LNCAP (cell line): ENCODE measurements at regions not wholly inside any gene's neighbourhood (a gene's known extent, or its start where the extent isn't known, plus 50 kb on each side); places are given as distances from the start of the nearest gene placed in this dataset.

ENCODE experiments used
- TF ChIP-seq, protein P1 (sequence below): fragments of 450-650 bp; IDR thresholded peaks from 2 replicates; pipeline ENCODE4 v1.5.1; 2017; ENCODE audit warnings: mild to moderate bottlenecking

DNA sequence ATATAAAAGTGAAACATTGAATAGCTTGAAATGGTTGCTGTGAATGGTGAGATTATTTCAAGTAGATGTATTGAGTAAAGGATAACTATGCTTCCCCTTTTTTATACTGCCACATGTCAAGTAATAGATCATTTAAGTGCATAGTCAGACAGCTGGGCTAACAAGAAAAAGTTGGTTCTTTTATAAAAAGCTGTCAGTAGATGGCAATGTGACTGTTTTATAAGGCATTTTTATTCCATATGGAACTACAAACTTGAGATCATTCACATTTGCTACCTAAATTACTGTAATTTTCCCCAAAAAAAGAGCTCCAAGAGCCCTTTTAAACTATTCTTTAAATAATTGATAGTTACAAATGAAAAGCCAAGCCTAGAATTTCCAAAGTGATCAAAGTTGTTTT is 831.0 kb downstream of the C4orf33 start:
- TF ChIP-seq, protein P1, sequence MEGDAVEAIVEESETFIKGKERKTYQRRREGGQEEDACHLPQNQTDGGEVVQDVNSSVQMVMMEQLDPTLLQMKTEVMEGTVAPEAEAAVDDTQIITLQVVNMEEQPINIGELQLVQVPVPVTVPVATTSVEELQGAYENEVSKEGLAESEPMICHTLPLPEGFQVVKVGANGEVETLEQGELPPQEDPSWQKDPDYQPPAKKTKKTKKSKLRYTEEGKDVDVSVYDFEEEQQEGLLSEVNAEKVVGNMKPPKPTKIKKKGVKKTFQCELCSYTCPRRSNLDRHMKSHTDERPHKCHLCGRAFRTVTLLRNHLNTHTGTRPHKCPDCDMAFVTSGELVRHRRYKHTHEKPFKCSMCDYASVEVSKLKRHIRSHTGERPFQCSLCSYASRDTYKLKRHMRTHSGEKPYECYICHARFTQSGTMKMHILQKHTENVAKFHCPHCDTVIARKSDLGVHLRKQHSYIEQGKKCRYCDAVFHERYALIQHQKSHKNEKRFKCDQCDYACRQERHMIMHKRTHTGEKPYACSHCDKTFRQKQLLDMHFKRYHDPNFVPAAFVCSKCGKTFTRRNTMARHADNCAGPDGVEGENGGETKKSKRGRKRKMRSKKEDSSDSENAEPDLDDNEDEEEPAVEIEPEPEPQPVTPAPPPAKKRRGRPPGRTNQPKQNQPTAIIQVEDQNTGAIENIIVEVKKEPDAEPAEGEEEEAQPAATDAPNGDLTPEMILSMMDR: no peak; the same call in 1 of the 2 replicates

DNA sequence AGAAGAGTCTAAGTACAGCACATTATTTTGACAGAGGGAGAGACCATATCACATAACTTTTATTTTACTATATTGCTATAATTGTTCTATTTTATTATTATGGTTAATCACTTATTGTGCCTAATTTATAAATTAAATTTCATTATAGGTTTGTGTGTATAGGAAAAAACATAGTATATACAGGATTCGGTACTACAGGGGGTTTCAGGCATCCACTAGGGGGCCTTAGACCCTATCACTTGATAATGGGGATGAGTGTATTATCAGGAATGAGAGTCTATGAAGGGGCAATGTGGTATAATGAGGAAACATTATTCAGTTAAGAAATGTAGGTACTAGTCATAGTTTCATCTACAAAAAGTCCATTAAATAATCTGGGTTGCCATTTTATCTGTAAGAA is 833.1 kb downstream of the C4orf33 start:
- TF ChIP-seq, protein P1: peak; percentile 27; the same call in 1 of the 2 replicates

DNA sequence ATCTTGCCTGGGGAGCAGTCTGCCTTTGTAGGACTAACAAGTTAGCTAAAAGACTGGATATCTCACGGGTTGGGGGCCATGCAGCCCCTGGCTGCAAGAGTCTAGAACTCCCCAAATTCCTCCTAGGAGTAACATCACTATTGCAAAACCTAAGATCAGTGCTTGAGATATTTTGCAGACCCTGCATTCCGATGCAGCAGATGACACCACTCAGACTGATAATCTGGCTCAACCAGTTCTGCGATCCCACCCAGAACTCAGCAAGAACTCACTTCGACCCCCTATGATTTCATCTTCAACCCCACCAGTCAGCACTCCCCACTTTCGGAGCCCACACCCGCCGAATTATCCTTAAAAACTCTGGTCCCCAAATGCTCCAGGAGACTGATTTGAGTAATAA is 834.0 kb downstream of the C4orf33 start:
- TF ChIP-seq, protein P1: no peak

DNA sequence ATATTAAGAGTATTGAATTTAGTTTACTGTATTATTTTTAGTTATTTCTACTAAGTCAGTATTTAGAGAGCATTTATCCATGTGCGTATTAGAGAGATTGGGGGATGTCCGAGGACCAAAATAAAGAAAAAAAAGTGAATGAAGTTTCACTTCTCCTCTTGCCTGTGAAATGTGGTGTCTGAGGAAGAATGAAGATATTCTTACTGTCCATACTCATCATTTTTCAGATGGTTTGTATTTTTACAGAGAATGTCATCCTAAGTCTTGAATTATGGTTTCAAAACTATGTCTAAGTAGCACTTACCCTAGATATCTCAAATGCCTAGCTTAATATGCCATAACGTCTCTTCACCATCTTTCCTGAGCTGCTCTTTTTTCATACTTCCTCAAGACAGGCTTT is 854.3 kb downstream of the C4orf33 start:
- TF ChIP-seq, protein P1: no peak

DNA sequence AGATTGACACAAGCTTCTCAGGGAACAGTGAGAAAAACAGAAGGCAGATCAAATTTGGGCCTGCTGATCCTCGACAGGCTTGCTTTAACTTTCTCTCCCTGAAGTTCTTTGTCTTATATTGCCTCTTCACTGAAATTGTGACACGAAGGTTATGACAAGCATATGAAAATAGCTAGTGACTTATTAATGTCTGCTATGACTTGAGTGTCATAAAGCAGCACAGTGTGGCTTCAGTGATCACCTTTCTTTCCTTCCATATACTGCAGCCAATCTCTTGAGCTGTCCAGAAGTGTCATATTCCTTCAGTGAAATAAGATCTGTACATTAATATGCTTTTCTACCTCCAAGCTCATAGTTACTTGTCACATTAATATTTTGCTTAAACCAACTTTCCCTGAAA is 870.2 kb downstream of the C4orf33 start:
- TF ChIP-seq, protein P1: no peak

DNA sequence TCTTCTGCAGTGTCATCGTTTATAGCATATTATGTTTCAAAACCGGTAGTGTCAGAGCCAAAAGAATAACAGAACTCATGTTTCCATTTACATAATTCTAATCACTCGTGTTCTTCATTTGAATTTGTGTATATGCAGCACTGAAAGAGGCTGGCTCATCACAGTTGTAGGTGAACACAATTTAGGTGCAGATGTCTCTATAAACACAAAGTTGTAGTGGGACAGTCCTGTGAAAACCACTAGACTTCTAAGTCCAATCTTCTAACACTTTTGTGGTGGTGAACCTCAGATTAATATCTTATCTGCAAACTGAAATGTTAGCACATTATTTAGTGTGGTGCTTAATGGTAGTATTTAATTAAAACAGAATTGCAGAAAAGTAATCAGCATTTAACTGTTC is 872.4 kb downstream of the C4orf33 start:
- TF ChIP-seq, protein P1: no peak

DNA sequence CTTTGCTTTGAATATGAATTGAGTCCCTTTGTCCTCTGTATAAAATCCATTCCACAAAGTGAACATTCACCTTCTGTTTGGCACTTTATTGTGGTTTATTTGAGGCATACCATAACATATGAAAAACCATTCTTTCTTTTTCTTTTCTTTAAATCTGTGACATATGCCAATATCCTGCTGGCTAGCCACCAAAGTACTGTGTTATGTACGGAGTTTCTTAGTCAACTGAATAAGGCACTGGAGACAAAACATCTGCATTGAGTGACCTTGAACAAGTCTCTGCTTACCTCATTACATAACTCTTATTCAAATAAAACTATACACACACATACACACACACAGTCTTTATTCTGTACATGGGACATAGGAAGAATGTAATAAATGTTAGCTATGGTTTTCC is 872.8 kb downstream of the C4orf33 start:
- TF ChIP-seq, protein P1: no peak

DNA sequence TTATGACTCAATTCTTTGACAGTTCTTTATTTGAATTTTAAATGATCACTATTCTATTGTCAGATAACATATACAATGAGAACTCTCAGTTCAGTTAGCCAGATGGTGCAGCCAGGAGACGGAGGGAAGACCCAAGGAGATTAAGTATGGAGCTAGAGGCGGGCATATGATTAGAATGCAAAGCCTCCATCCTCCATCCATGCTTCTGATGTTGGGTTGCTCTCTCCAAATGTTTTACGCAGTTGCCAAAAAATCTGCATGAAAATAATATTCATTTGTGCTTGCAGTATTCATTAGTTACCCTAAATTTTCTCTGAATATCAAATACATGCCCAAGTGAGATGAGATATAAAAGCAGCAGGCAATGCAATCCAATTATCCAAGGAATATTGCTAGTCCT is 874.8 kb downstream of the C4orf33 start:
- TF ChIP-seq, protein P1: no peak
